GM21717 (cell line): ENCODE measurements at regions not wholly inside any gene's neighbourhood (a gene's known extent, or its start where the extent isn't known, plus 50 kb on each side); places are given as distances from the start of the nearest gene placed in this dataset.

Experiments used
- ATAC-seq: cut with Tn5 transposase; IDR thresholded peaks from one replicate; pipeline ENCODE4 v1.9.1; 2021; ENCODE audit warnings: mild to moderate bottlenecking, moderate library complexity; ENCODE audit not compliant: unreplicated experiment

DNA sequence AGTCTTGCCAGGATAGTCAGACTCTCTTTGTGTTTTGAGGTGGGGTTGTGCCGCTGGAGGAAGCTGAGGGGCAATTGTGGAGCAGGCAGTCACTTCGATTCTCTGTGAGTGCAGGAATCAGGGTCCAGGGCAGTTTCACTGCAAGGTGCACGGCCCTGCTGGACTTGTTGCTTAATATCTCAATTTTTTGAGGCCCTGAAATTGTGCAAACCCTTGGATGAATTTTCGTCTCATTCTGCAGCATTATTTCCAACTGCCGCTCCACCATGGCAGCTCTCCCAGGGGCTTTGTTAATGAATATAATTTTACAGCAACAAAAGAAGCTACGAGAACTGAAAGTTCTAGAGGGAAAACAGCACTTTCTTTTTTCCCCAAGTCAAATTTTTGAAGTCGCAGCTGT, 531.9 kb downstream of the QKI start:
- ATAC-seq = no peak

DNA sequence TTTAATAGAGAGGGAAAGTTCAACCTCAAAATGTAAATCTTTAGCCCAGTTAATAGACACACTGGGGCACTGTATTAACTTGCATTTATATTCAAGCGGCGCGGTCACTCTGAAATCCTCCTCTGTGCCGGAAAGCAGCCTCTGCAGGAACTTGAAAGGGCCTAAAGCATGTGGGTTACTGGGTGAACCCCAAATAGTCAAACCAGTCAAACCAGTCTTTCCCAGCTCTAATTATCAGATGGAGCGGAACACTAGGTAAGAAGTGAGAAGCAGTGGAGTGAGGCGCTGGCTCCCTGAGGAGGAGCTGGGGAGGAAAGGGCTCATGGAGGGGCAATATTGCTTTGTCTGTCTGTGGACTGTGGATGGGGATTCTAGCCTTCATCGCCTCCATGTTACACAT, 531.3 kb downstream of the QKI start:
- ATAC-seq = no peak

DNA sequence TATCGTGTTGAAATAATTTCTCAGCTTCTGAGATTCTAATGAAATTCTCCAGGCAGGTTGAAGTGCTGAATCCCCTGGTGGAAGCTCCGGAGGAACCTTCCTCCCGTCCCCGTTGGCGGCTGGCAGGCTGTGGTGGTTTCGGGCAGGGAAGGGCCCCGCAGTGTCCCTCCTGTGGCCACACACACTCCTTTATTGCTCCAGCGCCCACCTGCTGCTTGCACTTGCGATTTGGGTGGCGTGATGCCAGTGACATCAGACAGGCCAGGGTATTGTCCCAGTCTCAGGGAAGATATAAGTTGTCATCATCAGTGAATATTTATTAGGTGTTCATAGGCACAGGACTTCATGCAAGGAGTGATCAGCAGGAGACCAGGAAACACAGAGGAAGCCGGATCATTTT, 530.4 kb downstream of the QKI start:
- ATAC-seq = no peak

DNA sequence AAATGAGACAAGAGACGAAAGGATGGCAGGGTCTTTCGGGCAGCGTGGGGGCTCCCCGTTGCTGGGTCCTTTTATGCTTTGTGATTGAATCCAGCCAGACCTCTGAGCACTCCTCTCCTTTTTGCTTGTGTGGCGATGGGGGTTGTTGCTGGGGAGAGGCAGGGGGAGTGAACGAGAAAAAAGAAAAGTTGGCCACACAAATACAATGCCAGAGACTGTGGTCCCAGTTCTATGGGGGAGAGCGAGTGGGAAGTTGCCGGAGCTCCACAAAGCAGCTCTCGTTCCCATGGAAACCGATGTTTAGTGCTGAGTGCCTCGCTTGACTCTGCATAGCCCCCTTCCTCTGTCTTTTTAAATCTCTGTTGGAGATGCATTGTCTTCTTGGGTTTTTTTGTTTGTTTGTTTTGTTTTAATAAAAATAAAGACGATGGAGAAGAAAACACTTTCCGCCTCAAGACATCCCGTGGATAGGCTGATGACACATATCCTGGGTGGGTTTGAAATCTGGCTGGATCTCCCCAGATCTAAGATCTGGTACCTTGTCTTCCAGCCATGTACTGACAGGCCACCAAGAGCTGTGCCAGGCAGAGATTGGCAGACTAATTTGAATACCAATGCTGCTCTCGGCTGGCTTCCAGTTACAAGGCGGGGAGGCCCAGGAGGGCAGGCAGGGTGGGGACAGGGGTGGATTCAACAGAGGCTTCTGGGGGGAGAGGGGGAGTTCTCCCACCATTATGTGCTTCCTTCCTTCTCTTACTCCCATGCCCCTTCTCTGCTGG, 529.3 kb downstream of the QKI start:
- no peak for ATAC-seq

DNA sequence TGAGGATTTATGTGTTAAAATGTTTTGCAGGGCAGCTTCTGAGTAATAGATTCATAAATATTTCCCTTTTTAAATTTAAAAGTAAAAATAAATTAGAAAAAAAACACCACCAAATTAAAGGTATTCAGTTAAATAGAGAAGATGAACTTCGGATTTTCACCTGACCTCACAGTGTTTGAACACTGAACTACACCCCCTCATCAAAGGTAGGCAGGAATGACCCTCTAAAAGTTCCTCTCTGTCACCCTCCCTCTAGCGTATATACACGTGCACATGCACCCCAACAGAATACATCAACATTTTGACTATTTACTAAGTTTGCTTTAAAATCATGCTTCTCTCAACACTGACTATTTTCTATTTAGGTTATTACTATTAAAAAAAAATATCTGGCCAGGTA, 528.3 kb downstream of the QKI start:
- no peak for ATAC-seq

DNA sequence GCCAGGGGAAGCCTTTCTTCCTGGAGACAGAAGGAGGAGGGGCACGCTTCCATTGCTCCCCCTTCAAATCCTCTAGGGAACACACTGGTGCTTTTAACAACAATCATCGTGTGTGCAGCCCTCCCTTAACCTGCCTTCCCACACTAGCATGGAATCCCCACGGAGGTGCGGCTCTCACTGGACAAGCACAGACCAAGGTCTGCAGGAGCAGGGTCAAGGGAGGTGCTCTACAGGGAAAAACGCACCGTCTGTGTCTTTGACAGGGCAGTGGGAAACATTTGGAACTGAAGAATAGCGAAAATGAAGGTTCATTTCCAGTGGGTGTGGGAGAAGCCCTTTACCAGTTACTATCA, 527.1 kb downstream of the QKI start:
- ATAC-seq = no peak

DNA sequence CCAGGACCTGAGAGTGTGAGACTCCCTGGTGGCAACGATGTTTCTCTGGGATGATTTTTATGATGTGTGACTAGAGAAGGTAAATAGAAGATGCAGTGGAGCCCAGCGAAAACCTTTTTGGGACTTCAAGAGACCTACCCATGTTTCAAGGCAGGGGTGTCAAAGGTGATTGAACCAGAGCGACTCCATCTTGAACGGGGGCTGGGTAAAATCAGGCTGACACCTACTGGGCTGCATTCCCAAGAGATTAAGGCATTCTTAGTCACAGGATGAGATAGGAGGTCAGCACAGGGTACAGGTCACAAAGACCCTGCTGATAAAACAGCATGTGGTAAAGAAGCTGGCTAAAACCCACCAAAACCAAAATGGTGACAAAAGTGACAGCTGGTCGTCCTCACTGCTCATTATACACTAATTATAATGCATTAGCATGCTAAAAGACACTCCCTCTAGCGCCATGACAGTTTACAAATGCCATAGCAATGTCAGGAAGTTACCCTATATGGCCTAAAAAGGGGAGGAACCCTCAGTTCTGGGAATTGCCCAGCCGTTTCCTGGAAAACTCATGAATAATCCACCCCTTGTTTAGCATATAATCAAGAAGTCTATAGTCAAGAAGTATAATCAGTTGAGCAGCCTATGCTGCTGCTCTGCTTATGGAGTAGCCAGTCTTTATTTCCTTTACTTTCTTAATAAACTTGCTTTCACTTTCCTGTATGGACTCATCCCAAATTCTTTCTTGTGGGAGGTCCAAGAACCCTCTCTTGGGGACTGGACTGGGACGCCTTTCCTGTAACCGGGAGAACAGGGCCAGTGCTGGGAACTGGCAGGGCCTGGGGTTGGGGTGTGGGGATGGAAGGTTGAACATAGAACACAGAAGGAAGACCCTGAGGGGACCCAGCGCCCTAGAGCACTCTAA, 526.4 kb downstream of the QKI start:
- ATAC-seq = no peak

DNA sequence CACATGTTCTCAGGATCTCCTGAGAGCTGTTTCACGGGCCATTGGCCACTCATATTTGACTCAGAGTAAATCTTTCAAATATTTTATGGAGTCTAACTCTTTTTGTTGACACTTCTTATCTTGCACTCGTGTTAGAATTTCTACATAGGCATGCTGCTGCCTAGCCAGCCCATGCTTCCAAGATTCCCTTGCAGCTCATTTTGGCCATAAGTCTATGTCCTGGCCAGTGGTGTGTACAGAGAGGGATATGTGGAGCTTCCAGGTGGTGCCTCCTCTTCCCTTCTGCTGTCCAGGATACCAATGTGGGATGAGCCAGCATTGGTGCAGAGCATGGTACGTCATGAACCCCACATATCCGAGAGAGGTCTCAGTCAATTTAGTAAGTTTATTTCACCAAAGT, 522.6 kb downstream of the QKI start:
- no peak for ATAC-seq

DNA sequence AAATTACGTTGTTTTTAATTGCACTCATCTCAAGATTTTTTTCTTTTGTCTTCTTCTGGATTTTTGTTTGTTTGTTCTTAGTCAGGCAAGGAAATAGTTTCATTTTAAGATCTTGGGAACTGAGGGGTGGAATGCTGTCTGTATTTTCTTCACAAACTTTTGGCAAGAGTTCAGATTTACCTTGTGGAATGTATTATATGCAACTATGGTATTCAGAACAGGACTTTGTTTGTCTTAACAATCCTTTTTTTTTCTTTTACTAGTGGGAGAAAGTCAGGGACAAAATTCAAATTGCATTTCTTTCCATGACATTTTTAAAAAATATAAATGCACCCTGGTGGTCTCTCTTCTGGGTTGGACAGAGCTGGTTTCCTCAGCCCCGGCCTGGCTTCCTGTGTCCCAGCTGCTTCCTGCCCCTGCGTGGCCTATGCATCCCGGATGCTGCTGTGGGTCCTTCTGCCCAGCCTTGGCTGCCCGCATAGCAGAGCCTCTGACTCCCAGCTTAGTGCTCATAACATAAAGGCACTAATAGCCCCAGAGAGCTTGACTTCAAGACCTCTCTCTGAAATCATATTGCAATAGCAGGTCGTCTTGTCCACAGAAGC, 520.7 kb downstream of the QKI start:
- no peak for ATAC-seq

DNA sequence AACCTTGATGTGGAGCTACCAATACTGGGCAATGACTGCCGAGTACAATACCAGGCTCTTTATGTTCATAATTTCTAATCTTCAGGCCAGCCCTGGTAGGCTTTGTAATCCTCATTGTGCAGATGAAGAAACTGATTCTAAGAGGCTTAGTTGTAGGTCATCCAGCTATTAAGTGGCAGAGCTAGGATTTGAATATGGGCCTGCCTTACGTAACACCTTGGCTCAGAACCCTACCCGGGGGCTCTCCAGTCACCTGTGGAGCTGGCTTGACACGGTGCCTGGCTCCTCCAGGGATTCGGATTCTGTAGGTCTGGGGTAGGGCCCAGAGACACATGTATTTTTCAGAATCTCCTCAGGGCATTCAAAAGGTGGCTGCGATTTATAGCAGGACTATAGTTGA, 515.5 kb downstream of the QKI start:
- no peak for ATAC-seq

DNA sequence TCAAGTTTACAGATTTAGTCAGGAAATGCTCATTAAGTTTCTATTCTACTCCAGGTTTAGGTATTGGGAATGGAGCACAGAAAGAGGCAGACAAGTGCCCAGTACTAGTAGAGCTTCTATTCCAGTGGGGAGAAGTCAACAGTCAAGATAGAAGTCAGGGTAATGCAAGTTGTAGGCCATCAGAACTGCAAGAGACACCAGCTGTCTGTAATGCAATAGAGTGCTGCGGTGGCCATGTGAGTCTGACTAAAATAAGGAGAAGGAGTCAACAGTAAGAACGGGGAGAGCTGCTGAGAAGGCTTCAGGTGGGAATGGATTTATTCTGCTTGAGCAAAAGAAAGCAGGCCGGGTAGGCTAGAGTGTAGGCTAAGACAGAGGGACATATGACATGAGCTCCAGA, 515.0 kb downstream of the QKI start:
- ATAC-seq = no peak

DNA sequence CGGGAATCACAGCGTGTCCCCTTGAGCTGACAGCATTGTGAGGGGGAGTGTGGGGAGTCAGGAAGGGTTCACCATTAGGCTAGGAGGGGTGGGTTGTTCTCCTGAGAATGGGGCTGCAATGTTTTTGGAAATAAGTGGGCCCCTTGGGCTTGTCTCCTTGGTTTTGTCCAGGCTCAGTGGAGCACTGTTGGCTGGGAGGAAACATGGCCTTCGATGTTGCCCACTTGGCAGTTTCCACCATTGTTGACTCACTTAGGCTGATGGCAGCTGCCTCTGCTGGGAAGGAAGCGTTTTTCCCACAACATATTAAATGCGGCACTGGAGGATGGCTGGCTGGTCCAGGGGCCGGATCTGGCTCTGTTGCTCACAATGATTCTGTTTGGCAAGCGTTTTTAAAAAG, 512.1 kb downstream of the QKI start:
- no peak for ATAC-seq

DNA sequence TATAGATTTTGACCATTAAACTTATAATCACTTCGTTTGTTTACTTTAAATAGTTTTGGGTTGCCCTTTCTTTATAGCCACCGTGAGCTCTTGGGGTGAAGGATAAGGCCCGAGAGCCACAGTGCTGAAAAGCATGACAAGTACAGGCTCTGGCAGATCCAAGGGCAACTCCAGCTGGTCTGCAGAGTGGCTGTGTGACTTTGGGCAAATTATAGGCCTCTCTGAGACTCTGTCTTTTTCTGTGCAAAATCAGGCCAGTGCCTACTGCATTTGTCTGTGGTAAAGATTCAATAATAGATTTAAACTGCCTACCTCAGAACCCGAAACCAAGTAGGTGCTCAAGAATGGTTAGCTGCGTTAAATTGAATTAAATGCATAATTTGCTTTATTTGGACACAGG, 511.3 kb downstream of the QKI start:
- no peak for ATAC-seq

DNA sequence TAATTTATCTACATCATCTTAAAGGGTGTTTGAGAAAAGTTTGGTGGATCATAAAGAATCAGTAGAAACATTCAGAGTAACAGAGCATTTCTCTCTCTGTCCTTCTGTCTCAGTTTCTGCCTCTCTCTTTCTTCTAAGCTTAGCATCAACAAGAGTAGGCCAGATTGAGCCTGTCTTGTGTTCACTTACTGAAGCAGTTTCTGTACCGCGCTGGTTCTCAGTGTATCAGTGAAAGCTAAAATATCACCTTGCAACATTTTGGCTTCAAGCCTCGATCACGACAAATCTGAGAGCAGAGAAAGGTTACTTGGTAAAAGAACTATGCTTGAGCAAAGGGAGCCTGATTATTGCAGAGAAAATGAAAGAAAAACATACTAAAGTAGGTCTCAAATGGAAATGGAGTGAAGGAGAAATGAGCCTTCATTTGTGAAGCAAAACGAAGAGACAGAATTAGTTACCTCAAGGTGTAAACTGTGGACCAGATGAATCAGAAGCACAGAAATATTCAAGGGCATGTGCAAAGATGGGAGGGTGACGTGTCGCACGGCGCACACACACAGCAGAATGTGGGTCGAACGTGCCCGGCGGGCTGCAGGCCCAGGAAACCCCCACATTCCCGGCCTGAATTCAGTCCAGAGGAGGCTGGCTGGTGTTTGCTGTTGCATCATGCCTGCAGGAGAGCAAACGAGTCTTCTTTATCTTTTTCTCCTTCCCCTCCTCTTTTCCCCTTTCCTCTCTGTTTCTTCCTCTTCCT, 509.3 kb downstream of the QKI start:
- ATAC-seq = no peak

DNA sequence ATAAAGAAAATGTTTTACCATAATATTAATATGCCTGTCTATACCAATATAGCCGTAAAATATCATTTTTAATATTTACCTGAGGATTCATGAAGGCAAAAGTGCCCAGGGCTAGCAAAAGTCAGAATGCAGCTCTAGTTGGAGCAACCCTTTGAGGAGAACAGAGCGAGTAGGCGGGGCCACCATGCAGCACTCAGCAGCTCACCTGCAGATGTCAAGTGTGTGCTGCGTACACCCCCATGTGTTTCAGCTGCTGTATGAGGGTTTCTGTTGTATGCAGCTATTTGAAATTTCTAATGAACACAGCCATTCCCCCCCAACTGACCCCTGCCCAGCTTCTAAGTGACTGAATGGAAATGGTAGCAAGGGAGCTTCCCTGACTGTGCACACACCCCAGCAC, 508.0 kb downstream of the QKI start:
- ATAC-seq = no peak

DNA sequence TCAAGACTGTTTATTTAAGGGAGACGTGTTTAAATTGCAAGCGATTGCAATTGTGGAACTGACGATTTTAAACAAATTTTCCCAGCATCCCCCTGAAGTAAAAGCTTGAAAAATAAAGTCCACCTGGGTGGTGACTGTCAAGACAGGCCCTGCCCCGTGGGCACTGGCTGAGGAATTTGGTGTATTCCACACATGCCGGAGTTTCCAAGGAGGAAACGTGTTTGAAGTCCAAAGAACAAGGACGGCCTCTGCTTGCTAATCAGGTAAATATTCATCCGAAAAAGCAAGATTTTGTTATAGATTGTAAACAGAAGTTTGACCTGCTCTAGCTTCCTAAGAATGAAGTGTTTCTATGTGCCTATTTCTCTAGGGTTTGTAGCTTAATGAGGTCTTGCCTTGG, 505.1 kb downstream of the QKI start:
- no peak for ATAC-seq

DNA sequence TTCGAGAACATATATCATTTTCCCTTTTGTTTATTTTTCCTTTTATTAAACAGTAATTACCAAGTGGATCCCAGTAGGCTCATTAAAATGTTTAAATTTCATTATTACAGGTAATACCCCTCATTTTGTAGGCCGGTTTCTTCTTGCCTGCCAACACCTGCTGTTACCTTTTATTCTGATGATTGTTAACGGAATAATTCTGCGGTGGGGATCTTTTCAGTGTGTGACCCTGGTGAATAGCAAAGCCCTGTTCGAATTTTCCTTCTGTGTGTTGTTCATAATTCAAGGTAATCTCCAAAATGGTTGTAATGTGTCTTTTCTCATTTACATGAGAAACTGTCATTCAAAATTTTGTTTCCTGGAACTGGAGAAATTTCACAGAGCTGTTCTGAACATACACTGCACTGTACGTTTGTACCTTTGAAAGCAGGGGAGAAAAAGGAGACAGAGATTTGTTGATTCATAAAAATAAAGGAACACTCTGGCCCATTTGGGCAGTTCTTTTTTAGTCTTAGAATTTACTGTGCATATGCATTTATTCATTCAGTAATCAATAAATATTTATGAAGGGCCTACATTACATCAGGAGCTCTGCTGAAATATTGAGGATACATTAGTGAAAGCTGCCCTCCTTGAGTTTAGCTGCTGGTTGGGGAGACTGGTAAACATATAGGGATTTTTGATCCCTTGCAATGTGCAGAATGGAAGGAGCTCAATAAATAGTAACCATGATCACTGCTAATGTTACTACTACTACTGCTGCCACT, 502.0 kb downstream of the QKI start:
- ATAC-seq = no peak

DNA sequence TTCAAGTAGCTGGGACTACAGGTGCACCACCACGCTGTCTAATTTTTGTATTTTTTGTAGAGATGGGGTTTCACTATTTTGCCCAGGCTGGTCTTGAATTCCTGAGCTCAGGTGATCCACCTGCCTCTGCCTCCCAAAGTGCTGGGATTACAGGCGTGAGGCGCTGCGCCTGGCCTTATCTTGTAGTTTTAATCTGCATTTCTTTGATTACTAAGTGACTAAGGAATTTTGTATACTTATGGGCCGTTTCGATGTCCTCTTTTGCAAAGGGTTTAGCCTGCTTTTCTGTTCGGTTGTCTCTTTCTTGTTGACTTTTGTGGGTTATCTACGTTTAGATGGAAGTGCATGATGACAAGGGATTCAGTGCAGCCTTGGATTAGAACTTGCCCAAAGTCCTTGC, 500.6 kb downstream of the QKI start:
- no peak for ATAC-seq

DNA sequence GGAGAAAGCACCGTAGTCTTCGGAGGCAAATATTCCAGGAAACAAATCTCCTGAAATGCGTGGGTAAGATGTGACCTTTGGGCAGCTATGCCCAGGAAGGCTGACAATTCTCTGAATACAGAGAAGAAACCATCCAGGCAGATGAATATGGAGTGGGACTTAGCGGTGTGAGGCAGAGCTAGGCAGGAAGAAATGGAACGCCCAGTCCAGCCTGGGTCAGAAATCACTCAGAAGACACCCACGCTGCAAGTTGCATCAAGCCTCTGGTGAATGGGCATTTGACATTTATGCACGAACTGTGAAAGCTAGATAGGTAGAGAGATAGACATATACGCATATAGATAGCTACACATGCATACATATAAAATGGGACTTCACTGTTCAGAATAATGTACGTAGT, 498.5 kb downstream of the QKI start:
- ATAC-seq = no peak

DNA sequence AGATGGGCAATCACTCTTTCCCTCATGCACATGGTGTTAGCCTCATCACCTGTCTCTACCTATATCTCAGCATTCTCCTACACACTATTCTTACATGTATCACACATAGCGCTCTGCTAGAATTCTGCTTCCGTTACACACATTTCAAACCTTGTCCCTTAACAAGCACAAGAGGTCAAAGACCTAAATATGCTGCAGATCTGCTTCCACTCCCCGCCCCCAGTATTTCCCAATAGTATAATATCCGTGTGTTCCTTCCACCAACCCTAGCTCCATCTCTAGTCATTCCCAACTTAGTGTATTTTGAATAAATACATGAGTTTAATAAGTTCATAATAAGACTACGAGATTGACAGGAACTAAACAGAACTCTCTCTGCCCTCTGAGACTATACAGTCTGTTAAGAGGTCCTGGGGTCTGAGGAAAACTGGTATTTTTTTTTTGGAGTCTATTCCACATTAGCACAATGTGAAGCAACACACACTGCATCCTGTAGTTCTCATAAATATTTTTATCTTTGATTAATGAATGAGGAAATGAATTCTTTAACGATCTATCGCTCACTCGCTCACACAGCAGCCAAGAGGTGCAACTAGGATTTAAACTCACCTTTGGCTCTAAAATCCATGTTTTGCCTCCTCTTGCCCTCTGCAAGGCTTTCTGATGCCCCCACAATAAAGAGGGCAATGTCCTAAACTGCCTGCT, 491.6 kb downstream of the QKI start:
- ATAC-seq = no peak
